ENCODE measurements at regions not wholly inside any gene's neighbourhood (a gene's known extent, or its start where the extent isn't known, plus 50 kb on each side); places are given as distances from the start of the nearest gene placed in this dataset.
"Not testable (repeated sequence)": the region's sequence is repeated elsewhere in the genome, so short reads cannot be mapped to it uniquely, and the experiment has no call there.

GRCh38 chr4:22614114-22614513, 78.6 kb upstream of the GBA3 start:
- no peaks in the 10 kb centered on the region for H3K27me3 ChIP-seq
- no peak for DNase-seq
- H3K36me3 ChIP-seq: no peaks in the 10 kb centered on the region
- intact Hi-C loops (cut with DNase I): no loop called here
- H3K27ac ChIP-seq: no peak overlapping the region
- no peak for TF ChIP-seq CTCF (IDR thresholded peaks at IDR 0.05)
- no peaks in the 10 kb centered on the region for H3K9me3 ChIP-seq
- H3K4me1 ChIP-seq: no peaks in the 10 kb centered on the region
- ATAC-seq: peak in 1 of 8 donors; percentile 52
- H3K4me3 ChIP-seq: no peak overlapping the region
- 26 to 40% methylated on average over 2 of the region's 2 CpGs for WGBS, 2 donors

- Histone ChIP-seq H3K36me3 (no peaks in the 10 kb centered on the region), H3K9me3 (no peaks in the 10 kb centered on the region), H3K4me3 (no peak overlapping the region), H3K4me1 (no peaks in the 10 kb centered on the region), H3K27ac (no peak overlapping the region), H3K27me3 (no peaks in the 10 kb centered on the region)
- TF ChIP-seq CTCF (IDR thresholded peaks at IDR 0.05): no peak
- intact Hi-C loops (cut with DNase I): no loop called here
- WGBS, 2 donors: 89 to 91% methylated on average over 3 of the region's 3 CpGs
- DNase-seq (no peak), ATAC-seq (no peak)
These were observed 76.2 kb upstream of the GBA3 start for GRCh38 chr4:22616516-22616915.

GRCh38 chr4:22620144-22620543, 72.6 kb upstream of the GBA3 start:
- H3K27ac ChIP-seq; DNase-seq; H3K4me3 ChIP-seq; H3K9me3 ChIP-seq; H3K27me3 ChIP-seq; ATAC-seq; H3K4me1 ChIP-seq; H3K36me3 ChIP-seq; intact Hi-C loops (cut with DNase I): not testable (repeated sequence)
- 90 to 94% methylated on average over 4 of the region's 4 CpGs for WGBS, 2 donors

GRCh38 chr4:22621970-22622369, 70.8 kb upstream of the GBA3 start:
- H3K4me1 ChIP-seq; ATAC-seq; H3K27me3 ChIP-seq; intact Hi-C loops (cut with DNase I); H3K4me3 ChIP-seq; H3K36me3 ChIP-seq; DNase-seq; H3K27ac ChIP-seq; H3K9me3 ChIP-seq: not testable (repeated sequence)
- 91 to 94% methylated on average over 5 of the region's 5 CpGs for WGBS, 2 donors

- intact Hi-C loops (cut with DNase I): not testable (repeated sequence)
These were observed 68.7 kb upstream of the GBA3 start for GRCh38 chr4:22624002-22624401.

GRCh38 chr4:22625311-22625710, 67.4 kb upstream of the GBA3 start:
- H3K9me3 ChIP-seq: no peaks in the 10 kb centered on the region
- intact Hi-C loops (cut with DNase I): no loop called here
- no peak overlapping the region for H3K4me3 ChIP-seq

More at GRCh38 chr4:22624002-22624401, 68.7 kb upstream of the GBA3 start:
- H3K27me3 ChIP-seq, DNase-seq, H3K4me3 ChIP-seq, ATAC-seq, H3K36me3 ChIP-seq, H3K4me1 ChIP-seq, H3K9me3 ChIP-seq, H3K27ac ChIP-seq: not testable (repeated sequence)
- 88 to 92% methylated on average over 5 of the region's 5 CpGs for WGBS, 2 donors

GRCh38 chr4:22627851-22628250, 64.9 kb upstream of the GBA3 start:
- H3K9me3 ChIP-seq; H3K27me3 ChIP-seq; H3K27ac ChIP-seq; H3K4me3 ChIP-seq; H3K4me1 ChIP-seq; DNase-seq; H3K36me3 ChIP-seq; ATAC-seq; intact Hi-C loops (cut with DNase I): not testable (repeated sequence)

More at GRCh38 chr4:22625311-22625710, 67.4 kb upstream of the GBA3 start:
- no peak for DNase-seq
- peaks cover 0 to 6% (median 0%) of the 10 kb centered on the region in 7 donors for H3K27me3 ChIP-seq
- ATAC-seq: no peak
- 41 to 53% methylated on average over 3 of the region's 3 CpGs for WGBS, 2 donors
- H3K27ac ChIP-seq: no peak overlapping the region
- no peaks in the 10 kb centered on the region for H3K4me1 ChIP-seq
- H3K36me3 ChIP-seq: no peaks in the 10 kb centered on the region
- TF ChIP-seq CTCF (IDR thresholded peaks at IDR 0.05): no peak

GRCh38 chr4:22630161-22630975, 62.4 kb upstream of the GBA3 start:
- H3K4me3 ChIP-seq; ATAC-seq; H3K36me3 ChIP-seq; DNase-seq; H3K4me1 ChIP-seq; H3K9me3 ChIP-seq; H3K27ac ChIP-seq; intact Hi-C loops (cut with DNase I): not testable (repeated sequence)
- 70% methylated on average over 11 of the region's 11 CpGs for WGBS, 2 donors
- H3K27me3 ChIP-seq: peaks cover 0 to 16% (median 0%) of the 10 kb centered on the region in 7 donors

- H3K9me3 ChIP-seq; H3K4me1 ChIP-seq; DNase-seq; H3K27ac ChIP-seq; H3K4me3 ChIP-seq; ATAC-seq; H3K36me3 ChIP-seq; intact Hi-C loops (cut with DNase I): not testable (repeated sequence)
- WGBS, 2 donors: 94 to 98% methylated on average over 5 of the region's 5 CpGs
- H3K27me3 ChIP-seq: peaks cover 0 to 16% (median 0%) of the 10 kb centered on the region in 7 donors
These were observed 61.6 kb upstream of the GBA3 start for GRCh38 chr4:22631167-22631566.
